HUES64 (cell line): ENCODE measurements at regions not wholly inside any gene's neighbourhood (a gene's known extent, or its start where the extent isn't known, plus 50 kb on each side); places are given as distances from the start of the nearest gene placed in this dataset.

Source experiments
- H3K27ac ChIP-seq: 2 replicates; pipeline ENCODE4 v1.7.0; 2013; ENCODE audit warnings: low read depth, low read length, inconsistent platforms
- H3K27me3 ChIP-seq: 2 replicates; pipeline ENCODE4 v1.6.1; 2013; ENCODE audit warnings: mild to moderate bottlenecking, low read length; ENCODE audit not compliant: insufficient read depth
- H3K36me3 ChIP-seq: 2 replicates; pipeline ENCODE4 v1.6.1; 2013; ENCODE audit warnings: mild to moderate bottlenecking, low read length; ENCODE audit not compliant: insufficient read depth
- H3K4me1 ChIP-seq: 2 replicates; pipeline ENCODE4 v1.6.1; 2013; ENCODE audit warnings: mild to moderate bottlenecking, low read length, moderate library complexity; ENCODE audit not compliant: insufficient read depth
- H3K4me3 ChIP-seq: 2 replicates; pipeline ENCODE4 v1.5.1; 2013; ENCODE audit warnings: mild to moderate bottlenecking, low read length, moderate library complexity
- H3K9ac ChIP-seq: 2 replicates; pipeline ENCODE4 v1.6.1; 2013; ENCODE audit warnings: mild to moderate bottlenecking, low read depth, low read length
- H3K9me3 ChIP-seq: 2 replicates; pipeline ENCODE4 v1.6.1; 2013; ENCODE audit warnings: low read depth, low read length; ENCODE audit not compliant: insufficient read depth
- WGBS: fragments of 150-250, 120-280 bp; methylation state at CpG from one replicate; pipeline ENCODE4 v1.1.7; 2013; ENCODE audit warnings: missing lambda C conversion rate; 5-methylcytosine and 5-hydroxymethylcytosine counted together

- Histone ChIP-seq H3K36me3 (no peaks in the 10 kb centered on the region), H3K4me1 (no peaks in the 10 kb centered on the region), H3K9ac (no peak overlapping the region), H3K4me3 (no peak overlapping the region), H3K27ac (no peak overlapping the region), H3K9me3 (no peaks in the 10 kb centered on the region; the same call in 1 of the 2 replicates), H3K27me3 (no peaks in the 10 kb centered on the region)
- 93% methylated on average over 3 of the region's 3 CpGs for WGBS
Measured at GRCh38 chr4:159747983-159748382, 645.1 kb downstream of the RAPGEF2 start.

GRCh38 chr4:159748834-159749444 lies 646.1 kb downstream of the RAPGEF2 start:
- Histone ChIP-seq H3K36me3 (no peaks in the 10 kb centered on the region), H3K27me3 (no peaks in the 10 kb centered on the region), H3K27ac (no peak overlapping the region), H3K4me3 (no peak overlapping the region), H3K4me1 (no peaks in the 10 kb centered on the region), H3K9ac (no peak overlapping the region), H3K9me3 (peaks cover 3% of the 10 kb centered on the region; the same call in 1 of the 2 replicates)

- 95% methylated on average over 2 of the region's 2 CpGs for WGBS
- H3K4me1 ChIP-seq, result no peaks in the 10 kb centered on the region
- H3K27ac ChIP-seq, result no peak overlapping the region
- H3K9me3 ChIP-seq, result peaks cover 25% of the 10 kb centered on the region
- no peak overlapping the region for H3K9ac ChIP-seq
- H3K36me3 ChIP-seq, result no peaks in the 10 kb centered on the region
- H3K4me3 ChIP-seq, result no peak overlapping the region
- no peaks in the 10 kb centered on the region for H3K27me3 ChIP-seq
Measured at GRCh38 chr4:159757499-159757898, 654.6 kb downstream of the RAPGEF2 start.

GRCh38 chr4:159758061-159758460 lies 655.2 kb downstream of the RAPGEF2 start:
- no peaks in the 10 kb centered on the region for H3K4me1 ChIP-seq
- peaks cover 28% of the 10 kb centered on the region for H3K9me3 ChIP-seq
- no peak overlapping the region for H3K9ac ChIP-seq
- no peaks in the 10 kb centered on the region for H3K36me3 ChIP-seq
- WGBS, result 89% methylated on average over 1 of the region's 1 CpG
- H3K27ac ChIP-seq, result no peak overlapping the region
- no peak overlapping the region for H3K4me3 ChIP-seq
- no peaks in the 10 kb centered on the region for H3K27me3 ChIP-seq

GRCh38 chr4:159762672-159763071 lies 659.8 kb downstream of the RAPGEF2 start:
- H3K9me3 ChIP-seq, result peaks cover 5% of the 10 kb centered on the region; the same call in 1 of the 2 replicates
- no peak overlapping the region for H3K27ac ChIP-seq
- H3K4me3 ChIP-seq, result no peak overlapping the region
- H3K36me3 ChIP-seq, result no peaks in the 10 kb centered on the region
- H3K9ac ChIP-seq, result no peak overlapping the region
- WGBS, result no CpG with 5 or more reads among the region's 1 CpG
- H3K4me1 ChIP-seq, result no peaks in the 10 kb centered on the region
- H3K27me3 ChIP-seq, result no peaks in the 10 kb centered on the region

- Histone ChIP-seq H3K9ac (no peak overlapping the region), H3K4me3 (no peak overlapping the region), H3K36me3 (no peaks in the 10 kb centered on the region), H3K27ac (no peak overlapping the region), H3K9me3 (peaks cover 5% of the 10 kb centered on the region; the same call in 1 of the 2 replicates), H3K4me1 (no peaks in the 10 kb centered on the region), H3K27me3 (no peaks in the 10 kb centered on the region)
- 68% methylated on average over 5 of the region's 5 CpGs for WGBS
Measured at GRCh38 chr4:159764343-159764952, 661.6 kb downstream of the RAPGEF2 start.

GRCh38 chr4:159765382-159765781 lies 662.5 kb downstream of the RAPGEF2 start:
- WGBS, result no CpG with 5 or more reads among the region's 1 CpG
- Histone ChIP-seq H3K27me3 (no peaks in the 10 kb centered on the region), H3K9me3 (peaks cover 5% of the 10 kb centered on the region; the same call in 1 of the 2 replicates), H3K27ac (no peak overlapping the region), H3K4me1 (no peaks in the 10 kb centered on the region), H3K4me3 (no peak overlapping the region), H3K9ac (no peak overlapping the region), H3K36me3 (no peaks in the 10 kb centered on the region)

GRCh38 chr4:159766241-159766640 lies 663.4 kb downstream of the RAPGEF2 start:
- H3K27ac ChIP-seq, result no peak overlapping the region

GRCh38 chr4:159767406-159767805 lies 664.5 kb downstream of the RAPGEF2 start:
- Histone ChIP-seq H3K4me3 (no peak overlapping the region), H3K9ac (no peak overlapping the region), H3K27me3 (no peaks in the 10 kb centered on the region), H3K27ac (no peak overlapping the region), H3K4me1 (no peaks in the 10 kb centered on the region), H3K9me3 (peaks cover 4% of the 10 kb centered on the region; the same call in 1 of the 2 replicates), H3K36me3 (no peaks in the 10 kb centered on the region)

More at GRCh38 chr4:159766241-159766640, 663.4 kb downstream of the RAPGEF2 start:
- Histone ChIP-seq H3K27me3 (no peaks in the 10 kb centered on the region), H3K9me3 (peaks cover 5% of the 10 kb centered on the region; the same call in 1 of the 2 replicates), H3K4me3 (no peak overlapping the region), H3K4me1 (no peaks in the 10 kb centered on the region), H3K36me3 (no peaks in the 10 kb centered on the region), H3K9ac (no peak overlapping the region)
- WGBS, result 84% methylated on average over 7 of the region's 7 CpGs

- Histone ChIP-seq H3K9me3 (no peaks in the 10 kb centered on the region), H3K36me3 (no peaks in the 10 kb centered on the region), H3K4me1 (no peaks in the 10 kb centered on the region), H3K27me3 (no peaks in the 10 kb centered on the region), H3K27ac (no peak overlapping the region), H3K9ac (no peak overlapping the region), H3K4me3 (no peak overlapping the region)
Measured at GRCh38 chr4:159768016-159768415, 665.1 kb downstream of the RAPGEF2 start.

- WGBS, result 88% methylated on average over 1 of the region's 1 CpG
- H3K4me3 ChIP-seq, result no peak overlapping the region
- no peaks in the 10 kb centered on the region for H3K4me1 ChIP-seq
- no peaks in the 10 kb centered on the region for H3K9me3 ChIP-seq
- H3K9ac ChIP-seq, result no peak overlapping the region
- H3K36me3 ChIP-seq, result no peaks in the 10 kb centered on the region
- H3K27ac ChIP-seq, result no peak overlapping the region
- no peaks in the 10 kb centered on the region for H3K27me3 ChIP-seq
Measured at GRCh38 chr4:159770401-159770800, 667.5 kb downstream of the RAPGEF2 start.
